GM13977 (cell line): ENCODE measurements at regions not wholly inside any gene's neighbourhood (a gene's known extent, or its start where the extent isn't known, plus 50 kb on each side); places are given as distances from the start of the nearest gene placed in this dataset.

Experiments used
- DNase-seq: peaks from one replicate; pipeline ENCODE4 v3.0.0; 2012; ENCODE audit warnings: low spot score
- CTCF ChIP-seq: IDR thresholded peaks from 2 replicates; pipeline ENCODE4 v1.5.1; 2012; ENCODE audit warnings: mild to moderate bottlenecking, control low read depth; ENCODE audit not compliant: insufficient read depth; ENCODE audit errors: extremely low read depth, missing control alignments
- in situ Hi-C: fragments of 300-500 bp; cut with MboI; formaldehyde crosslinking; loops from one replicate; pipeline ENCODE4 v1.12.0; 2022; ENCODE audit warnings: low sequenced_read_pairs, low pct_unique_long_range_greater_than_20kb, mixed read lengths, inconsistent platforms; ENCODE audit not compliant: unreplicated experiment

GRCh38 chr22:48779661-48780596, 1047.7 kb downstream of the BRD1 start:
- no peak for TF ChIP-seq CTCF
- DNase-seq, result no peak
- in situ Hi-C loops, result no loop called here

DNA sequence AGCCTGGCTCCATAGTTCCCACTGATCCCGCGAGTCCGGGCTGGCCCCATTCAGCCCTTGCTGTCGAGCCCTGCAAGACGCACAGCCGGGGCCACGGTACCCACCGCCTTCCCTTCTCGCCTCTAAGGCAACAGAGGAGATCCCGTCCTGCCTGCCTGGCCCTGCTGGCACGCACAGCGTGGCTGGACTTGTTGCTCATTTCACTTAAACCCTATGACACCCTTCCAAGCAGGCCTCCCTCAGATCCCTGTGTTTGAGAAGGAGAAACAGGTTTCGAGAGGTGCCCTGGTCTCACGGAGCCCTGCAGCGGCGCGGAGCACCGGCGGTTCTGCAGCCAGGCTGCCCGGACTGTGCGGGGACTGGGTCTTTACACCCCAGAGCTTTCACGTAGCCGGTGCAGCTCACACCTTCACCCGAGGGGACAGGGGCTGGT, 1048.4 kb downstream of the BRD1 start:
- DNase-seq, result no peak
- in situ Hi-C loops, result no loop called here
- no peak for TF ChIP-seq CTCF

GRCh38 chr22:48778308-48779195, 1049.1 kb downstream of the BRD1 start:
- no peak for DNase-seq
- in situ Hi-C loops, result no loop called here

DNA sequence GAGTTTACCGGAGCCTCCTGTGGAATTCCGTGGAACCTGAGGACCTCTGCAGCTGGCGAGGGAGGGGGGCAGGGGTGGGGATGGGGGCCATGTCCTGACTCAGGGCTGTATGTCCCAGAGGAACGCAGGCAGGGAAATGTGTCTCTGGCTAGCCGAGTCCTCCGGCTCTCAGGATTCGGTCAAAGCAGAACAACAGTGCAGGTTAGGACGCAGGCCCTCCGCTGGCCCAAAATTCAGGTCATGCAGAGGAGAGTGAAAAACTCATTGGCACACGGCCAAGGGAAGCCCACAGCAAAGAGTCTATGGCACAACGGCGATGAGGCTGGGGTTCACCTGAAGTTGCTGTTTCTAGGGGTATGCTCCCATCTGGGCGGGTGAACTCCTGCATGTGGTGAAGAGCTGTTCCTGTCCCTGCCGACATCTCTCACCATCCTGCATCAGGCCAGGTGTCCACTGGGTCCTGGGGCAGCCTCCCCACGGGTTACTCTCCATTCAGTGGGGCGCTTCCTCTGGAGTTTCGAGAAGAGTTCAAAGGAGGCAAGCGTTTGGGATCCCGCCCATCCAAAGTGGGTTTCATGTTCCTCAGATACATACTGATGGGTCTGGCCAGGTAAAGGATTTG, 1055.3 kb downstream of the BRD1 start:
- TF ChIP-seq CTCF, result no peak
- DNase-seq, result no peak
- in situ Hi-C loops, result no loop called here

More at GRCh38 chr22:48778308-48779195, 1049.1 kb downstream of the BRD1 start:
- TF ChIP-seq CTCF, result no peak

DNA sequence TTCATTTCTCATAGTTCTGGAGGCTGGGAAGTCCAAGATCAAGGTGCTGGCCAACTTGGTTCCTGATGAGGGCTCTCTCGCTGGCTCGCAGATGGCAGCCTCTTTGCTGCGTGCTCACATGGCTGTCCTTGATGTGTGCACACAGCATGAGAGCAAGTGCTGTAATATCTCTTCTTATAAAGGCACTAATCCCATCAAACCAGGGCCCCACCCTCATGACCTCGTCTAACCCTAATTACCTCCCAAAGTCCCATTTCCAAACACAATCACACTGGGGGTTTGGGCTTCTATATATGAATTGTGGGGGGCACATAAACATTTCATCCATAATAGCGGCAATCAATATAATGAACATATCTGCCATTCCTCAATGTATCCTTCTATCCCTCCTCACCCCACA, 1062.1 kb downstream of the BRD1 start:
- TF ChIP-seq CTCF, result no peak
- no peak for DNase-seq
- in situ Hi-C loops, result no loop called here

DNA sequence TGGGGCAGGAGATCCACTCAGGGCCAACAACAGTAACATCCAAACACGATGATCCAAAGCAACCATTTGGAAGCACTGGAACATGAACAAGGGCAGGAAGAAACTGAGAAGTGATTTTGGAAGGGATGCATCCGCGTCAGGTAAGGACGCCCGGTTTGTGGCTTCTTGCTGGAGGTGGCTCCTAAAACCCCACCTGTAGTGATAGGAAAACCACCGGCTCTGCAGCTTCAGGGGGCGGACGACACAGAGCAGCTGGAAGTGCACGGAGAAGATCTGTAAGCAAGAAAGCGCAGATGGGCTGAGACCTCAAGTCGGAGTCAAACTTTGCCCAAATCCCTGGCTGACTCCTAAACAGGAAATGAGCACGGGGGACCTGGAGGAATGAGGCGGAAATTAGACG, 1066.1 kb downstream of the BRD1 start:
- no peak for TF ChIP-seq CTCF
- in situ Hi-C loops, result no loop called here
- DNase-seq, result no peak
